T47D (cell line): ENCODE measurements at regions not wholly inside any gene's neighbourhood (a gene's known extent, or its start where the extent isn't known, plus 50 kb on each side); places are given as distances from the start of the nearest gene placed in this dataset.
"Not testable (repeated sequence)": the region's sequence is repeated elsewhere in the genome, so short reads cannot be mapped to it uniquely, and the experiment has no call there.

Source experiments
- DNase-seq, 2 experiments: peaks; one replicate each; pipeline versions ENCODE4 v3.0.0 to v3.0.0-alpha.2; 2011 to 2012; ENCODE audit warnings: low read depth in 1 of 2, low spot score in 1 of 2
- JUND ChIP-seq: IDR thresholded peaks from 2 replicates; pipeline ENCODE4 v1.6.1; 2012; ENCODE audit warnings: low read depth
- in situ Hi-C: cut with HindIII; loops from 2 replicates; pipeline ENCODE4 v1.10.0; 2016; ENCODE audit warnings: low sequenced_read_pairs, low pct_unique_long_range_greater_than_20kb

DNA sequence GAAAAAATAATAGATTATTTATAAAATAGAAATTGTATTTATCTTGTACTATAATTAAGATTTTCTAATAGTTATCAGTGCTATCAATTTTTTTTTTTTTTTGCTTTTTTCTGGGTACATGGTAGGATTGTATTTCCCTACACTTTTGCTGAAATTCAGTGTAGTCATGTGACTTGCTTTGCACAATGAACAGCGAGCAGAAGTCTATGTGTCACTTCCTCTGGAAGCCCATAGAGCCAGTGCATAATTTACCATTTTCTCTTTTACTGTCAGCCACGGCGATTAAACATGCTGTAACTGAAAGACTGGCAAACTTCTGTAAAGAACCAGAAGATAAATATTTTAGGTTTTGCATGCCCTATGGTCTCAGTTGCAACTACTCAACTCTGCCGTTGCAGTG lies 80.8 kb upstream of the PPP1R12A start:
- no peak for DNase-seq
- TF ChIP-seq JUND: no peak
- in situ Hi-C loops: no loop called here

DNA sequence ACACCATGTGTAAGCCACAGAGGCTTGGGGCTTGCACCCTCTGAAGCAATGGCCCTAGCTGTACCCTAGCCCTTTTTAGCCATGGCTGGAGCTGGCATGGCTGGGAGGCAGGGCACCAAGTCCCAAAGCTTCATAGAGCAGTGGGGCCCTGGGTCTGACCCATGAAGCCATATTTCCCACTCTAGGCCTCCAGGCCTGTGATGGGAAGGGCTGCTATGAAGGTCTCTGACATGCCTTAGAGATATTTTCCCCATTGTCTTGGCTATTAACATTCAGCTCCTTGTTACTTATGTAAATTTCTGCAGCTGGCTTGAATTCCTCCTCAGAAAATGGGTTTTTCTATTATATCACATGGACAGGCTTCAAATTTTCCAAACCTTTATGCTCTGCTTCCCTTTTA lies 68.8 kb upstream of the PPP1R12A start:
- in situ Hi-C loops, DNase-seq: not testable (repeated sequence)

DNA sequence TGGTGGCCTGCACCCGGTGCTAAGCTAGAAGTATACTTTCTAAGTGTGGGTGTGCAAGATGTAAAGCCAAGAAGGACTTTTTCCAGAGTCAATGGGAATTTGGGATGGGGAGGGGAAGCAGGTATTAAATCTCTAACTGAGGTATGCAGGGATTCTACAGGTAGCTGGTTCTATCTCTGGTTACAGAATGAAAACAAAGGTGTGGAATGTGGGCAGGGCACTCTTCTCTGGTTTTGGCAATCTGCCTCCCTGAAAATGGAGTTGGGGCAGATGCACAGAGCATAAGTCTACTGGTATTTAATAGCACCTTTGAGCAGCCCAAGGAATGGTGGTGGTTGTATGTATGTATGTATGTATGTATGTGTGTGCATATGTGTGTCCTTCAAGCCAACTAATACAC lies 66.7 kb upstream of the PPP1R12A start:
- TF ChIP-seq JUND: no peak
- in situ Hi-C loops: no loop called here
- DNase-seq: peak in 1 of 2 experiments; percentile 71

DNA sequence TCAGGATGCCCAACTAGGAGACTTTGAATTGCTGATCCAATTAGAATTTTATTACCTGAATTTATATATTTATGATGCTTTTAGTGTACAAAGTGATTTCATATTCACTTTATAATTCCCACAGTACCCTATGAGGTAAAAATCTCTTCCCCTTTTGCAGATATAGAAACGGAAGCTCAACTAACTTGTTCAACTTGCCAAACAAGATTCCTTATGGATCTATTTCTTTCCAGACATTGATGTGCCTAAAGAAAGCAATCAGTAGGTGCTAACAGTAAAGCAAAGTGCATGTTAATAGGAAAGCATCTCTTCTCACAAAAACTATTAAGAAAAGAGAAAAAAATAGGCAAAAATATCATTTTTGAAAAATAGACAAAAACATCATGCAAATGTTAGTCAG lies 65.9 kb upstream of the PPP1R12A start:
- DNase-seq: peak in 1 of 2 experiments; percentile 33
- no peak for TF ChIP-seq JUND
- in situ Hi-C loops: no loop called here

DNA sequence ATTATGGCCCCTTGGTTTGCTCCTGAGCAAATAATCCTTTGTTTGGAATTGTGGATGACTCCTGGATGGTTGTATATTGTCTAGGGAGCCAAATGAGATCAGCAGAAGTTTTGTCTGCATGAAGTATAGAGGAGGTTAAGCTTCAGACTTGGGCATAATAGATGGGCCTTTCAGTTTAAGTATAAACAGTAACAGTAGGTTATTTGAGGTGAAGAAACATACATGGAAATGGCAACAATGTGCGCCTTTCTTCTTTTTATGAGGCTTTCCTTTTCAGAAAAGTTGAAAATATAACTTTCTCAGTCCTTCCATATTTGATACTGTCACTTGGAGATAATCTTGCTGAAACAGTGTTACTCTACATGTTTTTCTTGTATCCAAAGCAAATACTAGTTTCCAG lies 63.7 kb upstream of the PPP1R12A start:
- no peak for DNase-seq
- in situ Hi-C loops: no loop called here
- no peak for TF ChIP-seq JUND

DNA sequence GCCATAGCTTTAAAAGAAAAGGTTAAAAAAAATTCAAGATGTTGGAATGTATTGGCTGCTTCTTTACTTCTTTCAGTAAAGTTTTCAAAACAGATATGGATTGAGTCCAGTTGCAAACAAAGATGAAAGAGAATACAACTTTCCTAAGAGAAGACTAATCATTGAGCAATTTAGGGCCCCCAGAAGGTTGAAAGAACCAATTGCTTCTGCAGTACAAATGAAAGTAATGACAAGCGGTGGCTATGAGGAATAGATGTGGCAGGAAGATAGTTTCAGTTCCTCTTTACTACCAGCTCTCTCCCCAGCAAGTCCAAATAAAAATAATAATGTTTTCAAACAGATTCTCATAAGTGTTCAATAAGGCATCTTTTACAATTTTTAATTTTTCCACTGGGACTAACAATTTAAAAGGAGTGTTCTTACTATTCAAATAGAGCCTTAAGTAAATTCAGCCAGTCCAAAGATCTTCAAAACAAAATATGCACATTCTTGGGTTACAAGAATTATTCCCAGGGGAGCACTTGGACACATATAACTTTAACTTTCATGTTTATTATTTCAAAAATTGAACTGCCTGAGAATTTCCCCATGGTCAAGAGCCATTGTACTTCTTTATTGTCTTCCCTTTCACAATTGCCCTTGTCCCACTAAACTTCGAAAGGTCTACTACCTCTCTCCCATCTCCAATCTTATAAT lies 62.3 kb upstream of the PPP1R12A start:
- in situ Hi-C loops: no loop called here
- TF ChIP-seq JUND: no peak
- no peak for DNase-seq

DNA sequence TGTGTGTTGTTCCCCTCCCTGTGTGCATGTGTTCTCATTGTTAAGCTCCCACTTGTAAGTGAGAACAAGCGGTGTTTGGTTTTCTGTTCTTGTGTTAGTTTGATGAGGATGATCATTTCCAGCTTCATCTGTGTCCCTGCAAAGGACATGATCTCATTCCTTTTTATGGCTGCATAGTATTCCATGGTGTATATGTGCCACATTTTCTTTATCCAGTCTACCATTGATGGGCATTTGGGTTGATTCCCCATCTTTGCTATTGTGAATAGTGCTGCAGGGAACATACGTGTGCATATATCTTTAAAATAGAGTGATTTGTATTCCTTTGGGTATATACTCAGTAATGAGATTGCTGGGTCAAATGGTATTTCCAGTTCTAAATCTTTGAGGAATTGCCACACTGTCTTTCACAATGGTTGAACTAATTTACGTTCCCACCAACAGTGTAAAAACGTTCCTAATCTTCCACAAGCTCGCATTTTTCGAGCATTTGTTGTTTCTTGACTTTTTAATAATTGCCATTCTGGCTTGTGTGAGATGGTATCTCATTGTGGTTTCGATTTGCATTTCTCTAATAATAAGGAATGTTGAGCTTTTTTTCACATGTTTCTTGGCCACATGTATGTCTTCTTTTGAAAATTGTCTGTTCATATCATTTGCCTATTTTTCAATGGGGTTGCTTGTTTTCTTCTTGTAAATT lies 60.6 kb upstream of the PPP1R12A start:
- in situ Hi-C loops, DNase-seq: not testable (repeated sequence)

DNA sequence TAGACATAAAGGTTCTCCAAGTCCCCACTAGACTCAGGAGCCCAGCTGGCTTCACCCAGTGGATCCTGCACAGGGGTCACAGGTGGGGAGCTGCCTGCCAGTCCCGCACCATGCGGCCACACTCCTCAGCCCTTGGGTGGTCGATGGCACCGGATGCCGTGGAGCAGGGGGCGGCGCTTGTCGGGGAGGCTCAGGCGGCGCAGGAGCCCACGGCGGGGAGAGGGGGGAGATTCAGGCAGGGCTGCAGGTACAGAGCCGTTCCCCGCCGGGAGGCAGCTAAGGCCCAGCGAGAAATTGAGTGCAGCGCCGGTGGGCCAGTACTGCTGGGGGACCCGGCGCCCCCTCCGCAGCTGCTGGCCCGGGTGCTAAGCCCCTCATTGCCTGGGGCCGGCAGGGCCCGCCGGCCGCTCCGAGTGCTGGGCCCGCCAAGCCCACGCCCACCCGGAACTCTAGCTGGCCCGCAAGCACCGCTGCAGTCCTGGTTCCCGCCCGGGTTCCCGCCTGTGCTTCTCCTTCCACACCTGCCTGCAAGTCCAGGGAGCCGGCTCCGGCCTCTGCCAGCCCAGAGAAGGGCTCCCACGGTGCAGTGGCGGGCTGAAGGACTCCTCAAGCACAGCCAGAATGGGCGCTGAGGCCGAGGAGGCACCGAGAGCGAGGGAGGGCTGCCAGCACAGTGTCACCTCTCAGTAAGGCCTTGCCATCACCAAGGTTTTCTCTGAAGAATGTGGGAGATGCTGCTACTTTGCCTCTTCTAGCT lies 58.4 kb upstream of the PPP1R12A start:
- no peak for TF ChIP-seq JUND
- DNase-seq: no peak
- in situ Hi-C loops: no loop called here

DNA sequence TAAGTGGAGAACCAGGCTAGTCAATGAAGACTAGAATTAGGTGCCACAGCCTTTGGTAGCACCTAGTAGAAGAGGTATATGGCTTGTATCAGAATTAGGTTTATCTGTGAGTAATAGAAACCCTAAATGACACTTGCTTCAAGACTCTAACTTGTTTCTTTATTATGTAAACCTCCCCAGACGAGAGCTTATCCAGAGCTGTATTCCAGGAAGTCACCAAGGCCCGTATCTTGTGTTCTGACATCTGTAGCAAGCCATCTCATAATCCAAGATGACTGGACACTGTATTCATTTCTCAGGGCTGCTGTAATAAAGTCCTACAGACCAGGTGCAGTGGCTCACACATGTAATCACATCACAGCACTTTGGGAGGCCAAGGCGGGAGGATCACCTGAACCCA lies 56.7 kb upstream of the PPP1R12A start:
- in situ Hi-C loops: no loop called here
- DNase-seq: no peak
- no peak for TF ChIP-seq JUND

DNA sequence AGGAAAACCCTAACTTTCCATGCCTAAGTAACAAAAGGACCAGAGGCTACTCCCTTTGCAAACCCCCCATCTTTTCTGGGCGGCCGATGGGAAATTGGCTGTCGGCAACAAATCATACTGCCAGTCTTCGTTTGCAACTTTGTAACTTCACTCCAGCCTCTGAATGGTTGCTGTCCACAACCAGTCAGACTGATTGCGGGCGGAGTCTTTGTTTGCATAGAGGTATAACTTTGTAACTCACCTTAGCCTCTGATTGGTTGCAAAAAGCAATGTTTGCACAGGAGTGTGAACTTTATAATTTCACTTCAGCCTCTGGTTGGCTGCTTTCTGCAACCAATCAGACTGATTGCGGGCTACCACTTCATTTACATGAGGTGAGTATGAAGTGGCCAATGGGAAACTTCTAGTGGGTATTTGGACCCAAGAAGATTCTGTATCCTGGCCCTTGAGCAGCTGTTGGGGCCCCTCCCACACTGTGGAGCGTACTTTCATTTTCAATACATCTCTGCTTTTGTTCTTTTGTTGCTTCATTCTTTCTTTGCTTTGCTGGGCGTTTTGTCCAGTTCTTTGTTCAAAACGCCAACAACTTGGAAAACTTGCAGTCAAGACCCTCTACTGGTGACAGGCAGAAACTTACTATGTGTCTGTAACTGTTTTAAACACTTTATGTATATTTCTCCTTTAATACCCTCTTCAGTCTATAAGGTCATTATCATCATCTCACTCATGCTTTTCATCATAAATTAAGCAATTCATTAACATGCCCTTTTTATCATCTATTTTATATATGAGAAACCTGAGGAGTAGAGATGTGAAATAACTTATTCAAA lies 55.8 kb upstream of the PPP1R12A start:
- DNase-seq: peak in 1 of 2 experiments; percentile 77
- in situ Hi-C loops: not testable (repeated sequence)

DNA sequence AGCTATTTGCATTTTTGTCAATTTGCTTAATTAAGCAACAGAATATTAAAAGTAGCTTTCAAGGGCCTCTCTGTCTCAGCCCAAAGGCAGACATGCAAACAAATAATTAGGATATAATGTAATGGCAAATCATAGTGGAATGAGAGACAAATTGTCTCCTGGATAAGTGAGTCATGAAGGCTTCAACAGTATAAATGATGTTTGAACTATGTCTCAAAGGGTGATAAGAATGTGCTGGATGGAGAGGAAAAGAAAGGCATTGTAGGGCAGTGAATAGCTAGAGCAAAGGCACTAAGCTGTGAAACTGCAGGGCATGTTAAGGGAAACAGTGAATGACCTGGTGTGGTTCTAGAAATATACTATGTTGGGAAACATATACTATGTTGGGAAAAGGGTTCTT lies 53.5 kb upstream of the PPP1R12A start:
- no peak for DNase-seq

DNA sequence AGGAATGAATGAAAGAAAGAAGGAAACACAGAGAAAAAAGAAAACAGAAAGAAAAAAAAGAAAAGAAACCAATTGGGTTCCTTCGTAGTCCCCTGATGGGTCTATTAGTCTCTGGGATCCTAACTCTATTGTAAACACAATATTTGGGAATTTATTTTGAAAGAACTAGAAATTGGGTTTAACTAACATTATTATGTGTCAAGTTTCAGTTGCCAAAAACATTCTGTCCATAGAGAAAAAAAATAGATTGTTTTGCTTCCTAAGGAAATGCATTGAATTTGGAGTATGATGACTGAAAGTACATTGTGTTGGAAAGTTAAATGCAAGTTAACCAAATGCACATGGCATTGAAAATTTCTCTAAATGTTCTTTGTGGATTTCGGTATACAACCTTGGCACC lies 52.8 kb upstream of the PPP1R12A start:
- DNase-seq: no peak
- in situ Hi-C loops: no loop called here
- no peak for TF ChIP-seq JUND

More for the DNA sequence above, 53.5 kb upstream of the PPP1R12A start:
- no peak for TF ChIP-seq JUND
- in situ Hi-C loops: no loop called here
